ENCODE measurements at regions not wholly inside any gene's neighbourhood (a gene's known extent, or its start where the extent isn't known, plus 50 kb on each side); places are given as distances from the start of the nearest gene placed in this dataset.

GRCh38 chr6:156534594-156534993 is 242.6 kb upstream of the ARID1B start:
- intact Hi-C loops (cut with micrococcal nuclease): no loop called here
- ATAC-seq (no peak), DNase-seq (ENCODE audit: low read depth, low spot score) (no peak)
- Histone ChIP-seq H3K27me3 (ENCODE audit: insufficient read depth, low read length) (no peaks in the 10 kb centered on the region), H3K9ac (ENCODE audit: low read length) (no peak overlapping the region), H3K36me3 (ENCODE audit: control insufficient read depth in 1 of 2, insufficient read depth in 2 of 2, low read length in 2 of 2) (no peaks in the 10 kb centered on the region), H2AFZ (ENCODE audit: low read depth, low read length, poor library complexity, severe bottlenecking) (no peak overlapping the region), H3K4me1 (ENCODE audit: control insufficient read depth in 1 of 2, insufficient read depth in 2 of 2, low read length in 2 of 2) (no peaks in the 10 kb centered on the region), H3K9me2 (ENCODE audit: insufficient read depth) (no peaks in the 10 kb centered on the region), H3K27ac (ENCODE audit: low read depth, low read length) (no peak overlapping the region), H3K4me2 (ENCODE audit: low read length) (no peak overlapping the region), H3K4me3 (replicated peaks in 1 of 2; ENCODE audit: low read depth in 1 of 2, low read length in 2 of 2) (no peak overlapping the region), H3K9me3 (ENCODE audit: control insufficient read depth in 1 of 2, insufficient read depth in 1 of 2, low read depth in 1 of 2, low read length in 2 of 2) (no peaks in the 10 kb centered on the region), H3K79me2 (ENCODE audit: insufficient read depth, low read length) (no peaks in the 10 kb centered on the region), H4K20me1 (ENCODE audit: insufficient read depth) (no peaks in the 10 kb centered on the region; the same call in 1 of the 2 replicates)
- no peak for TF ChIP-seq EZH2 (IDR thresholded peaks at IDR 0.05)
- no peak for TF ChIP-seq ELF1 (IDR thresholded peaks at IDR 0.05; ENCODE audit: borderline replicate concordance, low read depth)
- TF ChIP-seq ZFX (IDR thresholded peaks at IDR 0.05): no peak
- TF ChIP-seq, protein P1, sequence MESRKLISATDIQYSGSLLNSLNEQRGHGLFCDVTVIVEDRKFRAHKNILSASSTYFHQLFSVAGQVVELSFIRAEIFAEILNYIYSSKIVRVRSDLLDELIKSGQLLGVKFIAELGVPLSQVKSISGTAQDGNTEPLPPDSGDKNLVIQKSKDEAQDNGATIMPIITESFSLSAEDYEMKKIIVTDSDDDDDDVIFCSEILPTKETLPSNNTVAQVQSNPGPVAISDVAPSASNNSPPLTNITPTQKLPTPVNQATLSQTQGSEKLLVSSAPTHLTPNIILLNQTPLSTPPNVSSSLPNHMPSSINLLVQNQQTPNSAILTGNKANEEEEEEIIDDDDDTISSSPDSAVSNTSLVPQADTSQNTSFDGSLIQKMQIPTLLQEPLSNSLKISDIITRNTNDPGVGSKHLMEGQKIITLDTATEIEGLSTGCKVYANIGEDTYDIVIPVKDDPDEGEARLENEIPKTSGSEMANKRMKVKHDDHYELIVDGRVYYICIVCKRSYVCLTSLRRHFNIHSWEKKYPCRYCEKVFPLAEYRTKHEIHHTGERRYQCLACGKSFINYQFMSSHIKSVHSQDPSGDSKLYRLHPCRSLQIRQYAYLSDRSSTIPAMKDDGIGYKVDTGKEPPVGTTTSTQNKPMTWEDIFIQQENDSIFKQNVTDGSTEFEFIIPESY (IDR thresholded peaks at IDR 0.05; ENCODE audit: extremely low read depth, insufficient replicate concordance, low read length): no peak
- no peak for TF ChIP-seq JUND (IDR thresholded peaks at IDR 0.05)
- no peak for TF ChIP-seq FOSL1 (IDR thresholded peaks at IDR 0.05; ENCODE audit: low read depth)
- no peak for TF ChIP-seq POLR2AphosphoS5 (IDR thresholded peaks at IDR 0.05; ENCODE audit: low read depth, low read length)
- no peak for TF ChIP-seq ATF3 (IDR thresholded peaks at IDR 0.05)
- no peak for TF ChIP-seq SP1 (IDR thresholded peaks at IDR 0.05; ENCODE audit: low read depth)
- no peak for TF ChIP-seq EZH2phosphoT487 (IDR thresholded peaks at IDR 0.05; ENCODE audit: borderline replicate concordance)
- TF ChIP-seq, protein P2, sequence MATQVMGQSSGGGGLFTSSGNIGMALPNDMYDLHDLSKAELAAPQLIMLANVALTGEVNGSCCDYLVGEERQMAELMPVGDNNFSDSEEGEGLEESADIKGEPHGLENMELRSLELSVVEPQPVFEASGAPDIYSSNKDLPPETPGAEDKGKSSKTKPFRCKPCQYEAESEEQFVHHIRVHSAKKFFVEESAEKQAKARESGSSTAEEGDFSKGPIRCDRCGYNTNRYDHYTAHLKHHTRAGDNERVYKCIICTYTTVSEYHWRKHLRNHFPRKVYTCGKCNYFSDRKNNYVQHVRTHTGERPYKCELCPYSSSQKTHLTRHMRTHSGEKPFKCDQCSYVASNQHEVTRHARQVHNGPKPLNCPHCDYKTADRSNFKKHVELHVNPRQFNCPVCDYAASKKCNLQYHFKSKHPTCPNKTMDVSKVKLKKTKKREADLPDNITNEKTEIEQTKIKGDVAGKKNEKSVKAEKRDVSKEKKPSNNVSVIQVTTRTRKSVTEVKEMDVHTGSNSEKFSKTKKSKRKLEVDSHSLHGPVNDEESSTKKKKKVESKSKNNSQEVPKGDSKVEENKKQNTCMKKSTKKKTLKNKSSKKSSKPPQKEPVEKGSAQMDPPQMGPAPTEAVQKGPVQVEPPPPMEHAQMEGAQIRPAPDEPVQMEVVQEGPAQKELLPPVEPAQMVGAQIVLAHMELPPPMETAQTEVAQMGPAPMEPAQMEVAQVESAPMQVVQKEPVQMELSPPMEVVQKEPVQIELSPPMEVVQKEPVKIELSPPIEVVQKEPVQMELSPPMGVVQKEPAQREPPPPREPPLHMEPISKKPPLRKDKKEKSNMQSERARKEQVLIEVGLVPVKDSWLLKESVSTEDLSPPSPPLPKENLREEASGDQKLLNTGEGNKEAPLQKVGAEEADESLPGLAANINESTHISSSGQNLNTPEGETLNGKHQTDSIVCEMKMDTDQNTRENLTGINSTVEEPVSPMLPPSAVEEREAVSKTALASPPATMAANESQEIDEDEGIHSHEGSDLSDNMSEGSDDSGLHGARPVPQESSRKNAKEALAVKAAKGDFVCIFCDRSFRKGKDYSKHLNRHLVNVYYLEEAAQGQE (IDR thresholded peaks at IDR 0.05; ENCODE audit: low read depth): no peak
- CTCF ChIA-PET: no interaction called here
- RAD21 ChIA-PET (ENCODE audit: low non-redundant PET in 1 of 2, low total read pairs in 2 of 2, uncharacterized antibody in 2 of 2, unreplicated experiment in 2 of 2): no interaction called here
- BruUV-seq (replicated peaks): no TSS peak
- POLR2A ChIA-PET: no interaction called here
